HepG2 (cell line): ENCODE measurements at regions not wholly inside any gene's neighbourhood (a gene's known extent, or its start where the extent isn't known, plus 50 kb on each side); places are given as distances from the start of the nearest gene placed in this dataset.

ENCODE experiments used
- HNF1A ChIP-seq, 2 experiments: sonication (generic) in 1 of 2; formaldehyde crosslinking in 1 of 2; IDR thresholded peaks; 2 replicates each; pipeline versions ENCODE4 v1.4.0 to v1.6.1; 2016 to 2020; ENCODE audit warnings: borderline replicate concordance in 1 of 2, low read depth in 1 of 2, mild to moderate bottlenecking in 1 of 2, missing genetic modification reagents in 1 of 2
- POLR2AphosphoS5 ChIP-seq: IDR thresholded peaks from 2 replicates; pipeline ENCODE4 v1.6.1; 2012; ENCODE audit warnings: low read depth, low read length
- PRDM15 ChIP-seq: sonication (generic); formaldehyde crosslinking; IDR thresholded peaks from 2 replicates; pipeline ENCODE4 v1.4.0; 2020; ENCODE audit warnings: missing genetic modification reagents

- TF ChIP-seq PRDM15 (CRISPR knock-in tag) (no peak), POLR2AphosphoS5 (no peak), HNF1A (IDR thresholded peaks at IDR 0.05; ENCODE audit: low read depth) (no peak), HNF1A (CRISPR knock-in tag; IDR thresholded peaks at IDR 0.05; ENCODE audit: borderline replicate concordance) (no peak)
Observed at GRCh38 chr2:9749546-9750223, 93.6 kb upstream of the TAF1B start.
